ENCODE measurements at regions not wholly inside any gene's neighbourhood (a gene's known extent, or its start where the extent isn't known, plus 50 kb on each side); places are given as distances from the start of the nearest gene placed in this dataset.
"Not testable (repeated sequence)": the region's sequence is repeated elsewhere in the genome, so short reads cannot be mapped to it uniquely, and the experiment has no call there.

DNA sequence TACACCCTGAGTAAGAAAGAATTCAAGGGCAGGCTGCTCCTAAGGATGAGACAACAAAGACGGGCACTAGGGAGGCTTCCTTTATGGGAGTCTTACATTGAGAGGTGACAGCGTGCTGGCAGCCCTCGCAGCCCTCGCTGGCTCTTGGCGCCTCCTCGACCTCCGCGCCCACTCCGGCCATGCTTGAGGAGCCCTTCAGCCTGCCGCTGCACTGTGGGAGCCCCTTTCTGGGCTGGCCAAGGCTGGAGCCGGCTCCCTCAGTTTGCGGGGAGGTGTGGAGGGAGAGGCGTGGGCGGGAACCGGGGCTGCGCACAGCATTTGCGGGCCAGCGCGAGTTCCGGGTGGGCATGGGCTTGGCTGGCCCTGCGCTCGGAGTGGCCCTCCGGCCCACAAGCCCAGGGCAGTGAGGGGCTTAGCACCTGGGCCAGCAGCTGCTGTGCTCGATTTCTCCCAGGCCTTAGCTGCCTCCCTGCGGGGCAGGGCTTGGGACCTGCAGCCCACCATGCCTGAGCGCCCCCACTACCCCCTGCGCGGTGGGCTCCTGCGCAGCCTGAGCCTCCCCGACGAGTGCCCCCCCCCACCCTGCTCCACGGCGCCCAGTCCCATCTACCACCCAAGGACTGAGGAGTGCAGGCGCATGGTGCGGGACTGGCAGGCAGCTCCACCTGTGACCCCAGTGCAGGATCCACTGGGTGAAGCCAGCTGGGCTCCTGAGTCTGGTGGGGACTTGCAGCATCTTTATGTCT is 75.3 kb downstream of the BARX1 start:
- DNase-seq (ENCODE audit: low read depth in 2 of 2): not testable (repeated sequence)

GRCh38 chr9:93875330-93875729 is 79.8 kb downstream of the BARX1 start:
- DNase-seq (ENCODE audit: low read depth in 2 of 2): no peak

DNA sequence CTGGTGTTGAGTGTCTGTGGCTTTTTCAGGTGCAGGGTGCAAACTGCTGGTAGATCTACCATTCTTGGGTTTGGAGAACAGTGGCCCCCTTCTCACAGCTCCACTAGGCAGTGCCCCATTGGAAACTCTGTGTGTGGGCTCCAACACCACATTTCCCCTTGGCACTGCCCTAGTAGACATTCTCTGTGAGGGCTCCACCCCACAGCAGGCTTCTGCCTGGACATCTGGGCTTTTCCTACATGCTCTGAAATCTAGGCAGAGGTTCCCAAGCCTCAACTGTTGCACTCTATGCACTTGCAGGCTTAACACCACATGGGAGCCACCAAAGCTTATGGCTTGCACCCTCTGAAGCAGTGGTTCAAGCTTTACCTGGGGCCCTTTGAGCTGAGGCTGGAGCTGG is 80.9 kb downstream of the BARX1 start:
- no peak for DNase-seq (ENCODE audit: low read depth in 2 of 2)

DNA sequence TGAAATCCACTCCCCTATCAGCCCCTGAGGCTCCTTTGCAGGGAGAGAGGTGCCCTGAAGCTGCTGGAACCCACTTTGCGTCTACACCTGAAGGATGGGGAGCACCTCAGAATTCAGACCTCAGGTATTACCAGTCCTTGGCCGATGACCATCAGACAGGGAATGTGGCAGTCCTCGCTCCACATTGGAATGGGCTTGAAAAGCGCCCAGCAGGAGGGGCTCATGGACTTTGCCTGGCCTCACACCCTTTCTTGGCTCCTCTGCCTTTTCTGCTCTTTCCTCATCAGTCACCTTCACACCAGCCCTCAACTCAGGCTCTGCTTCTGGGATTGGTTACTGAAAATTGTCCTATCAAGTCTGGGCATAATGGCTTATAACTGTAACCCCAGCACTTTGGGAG is 83.9 kb downstream of the BARX1 start:
- DNase-seq (ENCODE audit: low read depth in 2 of 2): no peak

- no peak for DNase-seq (ENCODE audit: low read depth in 2 of 2)
These were observed 85.3 kb downstream of the BARX1 start for GRCh38 chr9:93869863-93870262.

DNA sequence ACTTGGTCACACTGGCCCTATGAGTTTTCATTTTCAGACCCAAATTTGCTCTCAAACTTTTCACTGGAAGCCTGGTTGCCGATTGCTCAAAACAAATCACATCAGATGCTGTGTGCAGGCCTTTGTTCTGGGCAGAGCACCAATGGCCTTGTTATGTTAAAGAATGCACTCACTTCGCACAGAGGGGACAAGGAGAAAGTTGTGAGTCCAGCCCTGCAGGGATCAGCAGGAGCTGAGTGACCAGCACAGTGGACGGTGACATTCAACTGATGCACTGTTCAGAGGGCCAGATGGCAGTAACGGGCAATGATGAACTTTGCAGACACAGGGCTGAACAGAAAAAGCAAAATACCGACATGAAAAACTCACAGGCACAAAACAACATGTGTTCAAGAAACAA is 86.1 kb downstream of the BARX1 start:
- no peak for DNase-seq (ENCODE audit: low read depth in 2 of 2)

DNA sequence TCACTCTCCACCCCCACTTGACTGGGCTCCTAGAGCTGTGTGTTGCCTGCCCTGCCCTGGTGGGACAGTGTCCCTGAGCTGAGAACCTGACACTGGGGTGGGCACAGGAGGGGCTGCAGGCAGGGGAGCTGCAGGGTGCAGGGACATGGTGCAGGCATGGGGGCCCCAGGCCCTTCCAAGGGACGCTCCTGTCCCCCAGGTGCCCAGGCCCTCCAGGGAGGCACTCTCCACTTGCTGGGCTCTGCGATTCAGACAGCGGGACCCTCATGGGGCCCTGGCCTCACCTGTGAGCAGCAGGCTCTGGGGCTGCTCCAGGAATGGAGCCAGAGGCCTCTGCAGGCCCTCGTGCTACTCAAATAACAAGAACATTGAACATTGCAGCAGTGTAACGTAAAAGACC is 89.4 kb downstream of the BARX1 start:
- DNase-seq (ENCODE audit: low read depth in 2 of 2): no peak

- no peak for DNase-seq (ENCODE audit: low read depth in 2 of 2)
These were observed 89.9 kb downstream of the BARX1 start for GRCh38 chr9:93865245-93865644.

GRCh38 chr9:93864840-93865239 is 90.3 kb downstream of the BARX1 start:
- DNase-seq (ENCODE audit: low read depth in 2 of 2): no peak

DNA sequence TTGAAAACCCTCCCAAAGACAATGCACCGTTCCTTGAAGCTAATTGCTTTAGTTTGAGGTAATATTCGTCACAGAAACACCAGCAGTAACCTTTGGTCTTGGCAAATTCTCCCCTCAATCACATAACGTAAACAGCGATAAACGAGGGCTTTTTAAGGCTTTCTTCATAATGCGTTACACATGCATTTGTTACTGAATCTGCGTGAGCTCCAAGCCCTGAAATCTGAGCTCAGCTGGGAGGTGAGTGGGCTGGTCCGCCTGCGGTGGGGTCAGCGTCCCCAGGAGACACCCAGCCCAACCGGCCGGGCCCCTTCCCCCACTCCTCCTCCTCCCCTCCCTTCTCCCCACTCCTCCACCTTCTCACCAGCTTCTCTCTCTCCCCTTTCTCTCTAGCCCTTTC is 91.1 kb downstream of the BARX1 start:
- DNase-seq (ENCODE audit: low read depth in 2 of 2): no peak

DNA sequence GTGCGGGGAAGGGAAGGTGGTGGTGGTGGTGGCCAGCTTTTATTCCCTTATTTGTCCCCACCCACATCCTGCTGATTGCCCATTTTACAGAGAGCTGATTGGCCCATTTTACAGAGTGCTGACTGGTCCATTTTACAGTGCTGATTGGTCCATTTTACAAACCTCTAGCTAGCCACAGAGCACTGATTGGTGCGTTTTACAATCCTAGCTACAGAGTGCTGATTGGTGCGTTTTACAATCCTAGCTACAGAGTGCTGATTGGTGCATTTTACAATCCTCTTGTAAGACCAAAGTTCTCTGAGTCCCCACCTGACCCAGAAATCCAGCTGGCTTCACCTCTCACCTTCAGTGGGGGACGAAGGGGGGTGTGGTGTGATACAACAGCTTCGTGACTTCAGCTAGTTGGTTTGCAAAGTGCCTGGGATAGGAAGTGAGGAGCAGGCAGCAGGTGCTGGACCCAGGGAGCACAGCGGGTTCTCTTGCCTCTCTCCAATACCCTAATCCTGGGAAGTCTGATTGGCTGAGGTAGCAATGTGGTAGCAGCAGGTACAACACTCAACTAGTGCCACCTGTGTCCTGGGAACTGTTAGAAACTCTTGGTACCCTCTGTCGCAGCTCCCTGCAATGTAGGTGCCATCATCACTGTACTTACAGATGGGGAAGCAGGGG is 92.1 kb downstream of the BARX1 start:
- no peak for DNase-seq (ENCODE audit: low read depth in 2 of 2)

DNA sequence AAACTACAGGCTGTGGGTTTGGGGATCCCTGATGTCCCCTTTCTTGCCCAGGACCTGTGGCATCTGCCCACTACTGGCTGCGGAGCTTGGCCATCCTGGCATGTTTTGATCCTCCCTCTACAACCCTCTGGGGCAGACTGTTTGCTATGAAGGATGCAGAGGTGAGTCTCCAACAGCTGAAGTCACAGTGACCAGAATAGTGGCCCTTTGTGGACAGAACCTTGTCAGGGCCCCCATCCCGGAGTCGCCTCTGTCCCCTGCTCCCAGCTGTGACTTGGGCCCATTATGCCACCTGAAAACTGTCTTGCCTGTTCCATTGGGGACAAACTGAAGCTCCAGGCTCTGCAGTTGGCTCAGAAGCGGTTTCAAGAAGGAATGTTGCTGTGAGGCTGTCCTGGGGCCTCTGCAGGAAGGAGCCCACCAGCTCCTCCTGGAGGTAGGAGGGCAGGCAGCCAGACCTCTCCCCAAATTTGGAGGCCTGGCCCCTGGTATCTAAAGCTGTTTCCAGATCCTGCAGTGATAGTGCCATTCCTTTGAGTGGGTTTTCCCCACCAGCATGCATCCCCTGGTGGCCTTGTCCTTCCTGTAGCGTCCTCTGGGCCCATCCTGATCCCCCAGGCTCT is 93.3 kb downstream of the BARX1 start:
- no peak for DNase-seq (ENCODE audit: low read depth in 2 of 2)

- DNase-seq (ENCODE audit: low read depth in 2 of 2): no peak
These were observed 94.2 kb downstream of the BARX1 start for GRCh38 chr9:93860694-93861658.

DNA sequence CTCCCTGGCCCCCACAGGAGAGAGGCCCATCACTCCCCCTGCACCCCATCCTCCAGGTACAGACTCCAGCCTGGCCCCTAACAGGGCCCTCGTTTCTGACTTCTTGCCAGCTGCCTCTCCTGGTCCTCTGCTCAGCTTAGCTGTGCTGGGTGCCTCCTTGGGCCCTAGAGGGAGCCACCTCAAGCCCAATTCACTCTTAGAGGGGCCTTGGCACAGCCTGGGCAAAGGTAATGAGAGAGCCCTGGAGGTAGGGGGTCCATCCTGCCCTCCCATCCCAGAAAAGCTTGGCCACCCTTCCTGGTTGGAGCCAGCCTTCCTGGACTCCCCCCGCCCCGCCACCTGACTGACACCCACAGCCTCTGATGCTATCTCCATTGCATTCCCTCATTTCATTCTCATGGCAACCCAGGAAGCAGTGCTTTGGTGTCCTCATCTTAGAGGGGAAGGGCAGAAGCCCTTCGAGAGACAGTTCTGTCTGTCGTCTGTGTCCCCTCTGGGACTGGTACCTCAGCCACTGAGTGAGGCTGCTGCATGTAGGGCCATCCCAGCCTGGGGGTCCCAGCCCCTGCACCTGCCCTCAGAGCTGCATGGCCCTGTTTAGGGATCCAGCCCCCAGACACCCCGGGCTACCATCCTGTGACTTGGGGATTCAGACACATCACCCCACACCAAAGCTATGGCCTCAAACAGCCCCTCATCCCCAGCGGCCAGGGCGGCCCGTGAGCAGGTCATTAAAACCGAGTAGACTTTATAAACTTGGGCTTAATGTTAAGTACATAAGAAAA is 95.5 kb downstream of the BARX1 start:
- DNase-seq (ENCODE audit: low read depth in 2 of 2): no peak

DNA sequence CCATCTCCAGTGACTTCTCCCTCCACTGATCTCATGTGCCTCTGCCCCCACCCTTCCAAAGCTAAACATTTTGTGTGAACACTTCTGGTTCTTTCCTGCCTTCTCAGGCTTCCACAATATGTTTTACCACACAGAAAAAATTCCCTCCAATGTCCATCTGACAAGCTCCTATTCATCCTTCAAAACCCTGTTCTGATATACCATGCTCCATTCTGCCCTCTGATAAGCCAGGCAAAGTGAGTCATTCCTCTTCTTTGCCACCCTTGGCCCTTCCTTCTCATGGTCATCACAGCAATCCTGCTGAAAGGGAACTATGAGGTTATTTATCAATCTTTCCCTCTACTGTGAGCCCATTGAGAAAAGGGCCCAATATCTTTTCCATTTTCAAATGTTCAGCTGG is 97.6 kb downstream of the BARX1 start:
- no peak for DNase-seq (ENCODE audit: low read depth in 2 of 2)

- no peak for DNase-seq (ENCODE audit: low read depth in 2 of 2)
These were observed 102.4 kb downstream of the BARX1 start for GRCh38 chr9:93852728-93853127.

GRCh38 chr9:93846349-93846748 is 108.8 kb downstream of the BARX1 start:
- DNase-seq (ENCODE audit: low read depth in 2 of 2): no peak

DNA sequence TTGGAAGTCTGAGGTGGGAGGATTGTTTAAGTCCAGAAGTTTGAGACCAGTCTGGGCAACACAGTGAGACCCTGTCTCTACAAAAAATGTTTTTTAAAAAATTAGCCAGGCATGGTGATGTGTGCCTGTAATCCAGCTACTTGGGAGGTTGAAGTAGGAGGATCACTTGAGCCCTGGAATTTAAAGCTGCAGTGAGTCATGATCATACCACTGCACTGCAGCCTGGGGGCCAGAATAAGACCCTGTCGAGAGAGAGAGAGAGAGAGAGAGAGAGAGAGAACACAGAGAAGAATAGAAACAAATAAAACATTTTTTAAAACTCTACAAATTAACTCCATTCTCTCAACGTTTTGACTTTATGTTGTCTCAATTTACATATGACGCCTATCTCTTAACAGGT is 111.8 kb downstream of the BARX1 start:
- no peak for DNase-seq (ENCODE audit: low read depth in 2 of 2)

- DNase-seq (ENCODE audit: low read depth in 2 of 2): no peak
These were observed 124.5 kb downstream of the BARX1 start for GRCh38 chr9:93830606-93831005.

GRCh38 chr9:93830012-93830596 is 125.1 kb downstream of the BARX1 start:
- DNase-seq (ENCODE audit: low read depth in 2 of 2): no peak
